CD4-positive, alpha-beta T cell treated with Interleukin-12 subunit alpha and Interleukin-12 subunit beta, for 1 hour (primary cell): ENCODE measurements at regions not wholly inside any gene's neighbourhood (a gene's known extent, or its start where the extent isn't known, plus 50 kb on each side); places are given as distances from the start of the nearest gene placed in this dataset.

Source experiments
- DNase-seq: peaks from one replicate; pipeline ENCODE4 v3.0.0-alpha.2; 2020

DNA sequence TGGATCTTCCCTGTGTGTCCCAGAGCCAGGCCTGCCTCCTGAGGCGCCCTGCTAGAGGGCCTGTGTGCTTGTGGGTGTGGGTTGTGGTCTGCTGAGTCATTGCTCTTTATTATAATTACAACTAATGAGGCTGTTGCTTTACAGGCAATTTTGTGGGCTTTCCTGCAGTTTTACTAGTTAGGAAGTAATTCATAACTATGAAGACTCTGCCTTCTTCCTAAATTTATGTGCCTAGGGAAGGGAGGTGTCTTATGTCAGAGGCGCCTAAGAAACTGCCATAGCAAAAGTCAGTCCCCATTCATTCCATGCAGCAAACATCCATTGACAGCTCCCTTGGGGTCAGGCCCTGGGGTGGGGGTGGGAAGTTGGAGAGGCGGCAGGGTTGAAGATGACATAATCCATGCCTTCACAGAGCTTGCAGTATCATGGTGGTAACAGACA lies 359.2 kb downstream of the IDS start:
- no peak for DNase-seq

DNA sequence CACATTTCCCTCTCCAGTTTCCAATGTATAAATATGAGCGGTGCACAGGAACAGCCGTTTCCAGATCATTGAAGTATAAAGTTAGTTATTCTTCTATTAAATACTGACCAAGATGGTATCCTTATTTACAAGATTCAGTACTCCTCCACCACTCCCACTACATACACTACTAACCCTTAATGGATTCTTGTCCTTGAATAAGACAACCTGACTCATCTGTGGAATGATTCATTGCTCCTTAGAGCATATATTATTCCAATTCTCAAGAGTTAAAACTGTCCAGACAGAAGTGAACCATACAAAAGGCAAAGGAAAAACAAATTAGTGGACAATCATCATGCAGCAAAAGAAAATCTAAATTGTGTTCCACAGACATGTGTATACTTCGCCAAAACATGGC lies 373.3 kb downstream of the IDS start:
- no peak for DNase-seq

DNA sequence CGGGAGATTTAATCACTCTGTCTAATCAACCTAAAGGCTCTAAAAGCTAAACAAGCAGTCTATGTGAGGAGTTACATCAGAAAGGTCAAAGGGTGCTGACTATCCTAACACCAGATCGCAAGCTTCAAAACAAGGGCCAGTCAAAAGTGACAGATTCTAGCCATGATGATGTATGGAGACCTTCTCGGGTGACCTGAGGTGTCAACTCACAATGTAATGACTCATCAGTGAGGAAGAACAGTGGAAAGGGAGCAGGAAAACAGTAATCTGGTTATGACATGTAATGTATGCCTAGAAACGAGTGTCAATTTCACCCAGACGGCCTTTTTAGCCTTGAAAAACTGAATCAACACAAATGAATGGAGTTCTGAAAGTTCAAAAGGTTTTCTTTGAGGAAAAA lies 375.3 kb downstream of the IDS start:
- DNase-seq = no peak

- DNase-seq = no peak
These were observed 380.5 kb downstream of the IDS start for GRCh38 chrX:149124526-149125108.

DNA sequence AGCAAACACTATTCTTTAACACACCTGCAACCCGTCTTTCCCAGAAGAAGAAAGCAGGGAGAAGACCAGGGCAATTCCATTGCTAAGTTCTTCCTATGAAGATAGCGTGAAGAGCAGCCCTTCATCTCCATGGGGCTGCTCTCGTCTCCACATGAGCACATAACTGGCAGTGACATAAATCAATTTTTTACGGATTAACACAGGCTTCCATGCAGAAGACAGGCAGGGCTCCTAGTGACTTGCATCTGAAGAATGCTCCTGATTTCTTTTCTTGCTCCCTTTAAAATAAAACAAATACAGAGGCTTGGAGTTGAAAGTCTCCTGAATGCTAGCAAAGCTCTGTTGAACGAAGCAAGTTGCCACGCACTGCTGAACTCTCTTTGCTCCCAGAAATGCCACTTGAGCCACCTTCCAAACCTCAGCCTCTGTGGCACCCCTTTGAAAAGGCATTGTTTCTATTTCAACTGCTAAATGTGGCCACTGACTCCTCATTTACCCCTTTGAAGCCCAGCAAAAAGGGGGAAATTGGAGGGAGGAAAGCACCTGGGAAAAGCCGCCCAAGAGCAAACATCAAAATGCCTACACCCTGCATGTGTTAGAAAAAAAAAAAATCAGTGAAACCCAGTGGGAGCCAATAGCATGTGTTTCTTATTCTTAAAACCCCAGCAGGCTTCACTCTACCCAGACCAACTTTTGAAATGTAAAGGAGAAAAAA lies 383.7 kb downstream of the IDS start:
- DNase-seq = no peak

DNA sequence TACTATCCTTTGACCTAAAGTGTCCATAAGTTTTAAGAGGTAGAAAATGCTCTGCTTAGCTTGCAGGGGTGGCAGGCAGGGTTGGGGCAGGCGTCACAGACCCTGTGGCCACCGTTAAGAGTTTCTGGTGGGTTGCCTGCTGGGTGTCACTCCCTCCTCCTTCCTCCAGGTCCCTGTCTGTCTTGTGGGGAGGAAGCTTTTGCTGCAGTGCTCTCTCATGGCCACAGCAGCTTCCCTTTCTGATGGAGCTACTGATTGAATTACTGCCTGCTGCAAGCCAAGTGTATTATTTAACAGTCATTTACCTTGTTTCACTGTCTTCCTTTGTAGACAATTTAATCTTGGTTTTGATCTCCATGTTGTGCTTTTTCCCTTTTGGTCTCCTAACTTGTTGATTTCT lies 384.6 kb downstream of the IDS start:
- DNase-seq = no peak

DNA sequence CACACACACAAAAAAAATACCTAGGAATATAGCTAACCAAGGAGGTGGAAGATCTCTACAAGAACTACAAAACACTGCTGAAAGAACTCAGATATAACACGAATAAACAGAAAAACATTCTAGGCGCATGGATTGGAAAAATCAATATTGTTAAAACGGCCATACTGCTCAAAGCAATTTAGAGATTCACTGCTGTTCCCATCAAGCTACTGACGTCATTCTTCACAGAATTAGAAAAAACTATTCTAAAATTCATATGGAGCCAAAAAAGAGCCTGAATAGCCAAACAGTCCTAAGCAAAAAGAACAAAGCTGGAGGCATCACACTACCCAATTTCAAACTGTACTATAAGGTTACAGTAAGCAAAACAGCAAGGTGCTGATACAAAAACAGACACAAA lies 390.2 kb downstream of the IDS start:
- no peak for DNase-seq

DNA sequence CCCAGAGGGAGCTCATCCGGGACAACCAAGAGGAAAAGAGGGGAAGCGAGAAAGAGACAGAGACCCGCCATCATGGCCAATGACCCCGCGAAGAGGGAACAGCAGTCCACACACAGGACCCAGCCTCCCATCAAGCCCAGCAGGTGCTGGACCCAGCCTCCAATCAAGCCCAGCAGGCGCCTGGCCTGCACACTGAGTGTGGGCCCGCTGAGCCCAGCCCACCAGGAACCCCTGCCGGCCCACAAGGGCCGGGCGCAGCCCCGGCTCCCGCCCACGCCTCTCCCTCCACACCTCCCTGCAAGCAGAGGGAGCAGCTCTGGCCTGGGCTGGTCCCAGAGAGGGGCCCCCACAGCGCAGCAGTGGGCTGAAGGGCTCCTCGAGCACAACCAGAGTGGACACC lies 391.1 kb downstream of the IDS start:
- DNase-seq = no peak

GRCh38 chrX:149097786-149098185 lies 407.3 kb downstream of the IDS start:
- DNase-seq = no peak

- DNase-seq = no peak
These were observed 412.9 kb downstream of the IDS start for GRCh38 chrX:149092179-149092578.

DNA sequence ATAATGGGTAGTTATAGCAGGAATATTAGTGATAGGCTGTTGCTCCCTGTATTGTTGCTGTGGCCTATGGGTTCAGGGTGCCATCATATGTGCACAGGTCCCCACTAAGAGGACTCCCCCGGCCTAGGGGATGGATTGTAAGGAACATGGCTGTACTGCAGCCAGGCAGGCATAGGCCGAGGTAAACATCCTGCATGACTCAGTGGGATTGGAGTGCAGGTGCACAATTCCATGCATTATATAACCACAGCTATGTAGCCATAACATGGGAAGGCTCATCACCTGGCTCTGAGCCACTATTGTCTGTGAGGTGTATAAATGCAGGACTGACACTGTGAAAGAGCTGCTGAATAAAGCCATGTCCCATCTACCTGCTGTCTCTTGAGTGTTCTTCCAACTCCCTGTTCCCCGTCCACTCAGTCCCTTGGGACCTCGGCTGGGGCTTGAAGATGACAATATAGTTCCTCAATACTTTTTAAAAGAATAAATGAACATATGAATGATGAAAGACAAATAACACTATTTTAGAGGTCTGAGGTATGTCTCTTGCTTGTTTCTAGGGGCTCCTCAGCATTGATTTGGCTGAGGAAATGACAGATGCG lies 425.2 kb downstream of the IDS start:
- DNase-seq = no peak

GRCh38 chrX:149074398-149074797 lies 430.7 kb downstream of the IDS start:
- no peak for DNase-seq

DNA sequence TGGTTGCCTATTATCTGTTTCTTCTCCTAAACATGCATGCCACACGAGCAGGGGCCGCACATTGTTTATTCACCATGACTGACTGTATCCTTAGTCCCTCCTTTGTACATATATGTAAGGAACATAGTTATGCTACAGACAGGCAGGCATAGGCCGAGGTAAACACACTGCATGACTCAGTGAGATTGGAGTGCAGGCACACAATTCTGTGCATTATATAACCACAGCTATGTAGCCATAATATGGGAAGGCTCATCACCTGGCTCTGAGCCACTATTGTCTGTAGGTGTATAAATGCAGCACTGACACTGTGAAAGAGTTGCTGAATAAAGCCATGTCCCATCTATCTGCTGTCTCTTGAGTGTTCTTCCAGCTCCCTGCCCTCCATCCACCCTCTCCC lies 431.6 kb downstream of the IDS start:
- DNase-seq = no peak

DNA sequence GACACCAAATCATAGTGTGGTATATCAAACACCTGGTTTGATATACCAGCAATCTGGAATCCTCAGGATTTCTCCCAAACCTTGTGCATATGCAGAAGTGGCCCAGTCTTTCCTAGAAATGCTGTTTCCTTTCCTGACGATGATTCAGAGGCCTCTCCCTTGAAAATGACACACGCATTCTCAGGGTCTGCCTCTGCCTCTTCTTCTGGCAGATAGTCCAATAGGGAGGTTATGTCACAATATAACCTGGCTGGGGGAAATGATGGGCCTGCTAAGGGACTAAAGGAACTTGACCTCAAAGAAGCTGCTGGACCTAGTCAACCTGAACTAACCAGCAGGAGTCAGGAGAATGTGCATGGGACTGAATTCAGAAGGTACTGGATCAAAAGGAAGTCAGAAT lies 435.2 kb downstream of the IDS start:
- no peak for DNase-seq

DNA sequence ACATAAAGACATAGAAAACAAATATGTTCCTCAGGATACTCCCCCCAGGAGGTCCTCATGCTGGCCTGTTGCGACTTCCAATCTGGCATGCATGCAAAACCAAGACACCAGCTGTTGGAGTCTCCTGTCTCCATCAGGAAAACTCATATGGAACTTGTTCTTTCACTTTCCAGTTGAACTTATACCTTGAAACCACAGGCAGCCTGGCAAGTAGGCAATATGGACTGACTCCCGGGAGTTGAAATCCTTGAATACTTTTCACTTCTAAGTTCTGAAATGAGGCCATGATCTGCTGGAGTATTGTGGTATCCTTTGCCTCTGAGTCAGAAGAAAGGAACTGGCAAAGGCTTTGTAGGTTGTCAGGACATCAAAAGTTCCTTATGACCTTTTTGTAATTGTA lies 444.2 kb downstream of the IDS start:
- no peak for DNase-seq
